Hippocampal formation (tissue), 2 donors: ENCODE measurements at regions not wholly inside any gene's neighbourhood (a gene's known extent, or its start where the extent isn't known, plus 50 kb on each side); places are given as distances from the start of the nearest gene placed in this dataset.

Source experiments
- DNase-seq, 2 donors: peaks; one replicate each; lab custom pipeline; 2025; lab: John Stamatoyannopoulos, UW

DNA sequence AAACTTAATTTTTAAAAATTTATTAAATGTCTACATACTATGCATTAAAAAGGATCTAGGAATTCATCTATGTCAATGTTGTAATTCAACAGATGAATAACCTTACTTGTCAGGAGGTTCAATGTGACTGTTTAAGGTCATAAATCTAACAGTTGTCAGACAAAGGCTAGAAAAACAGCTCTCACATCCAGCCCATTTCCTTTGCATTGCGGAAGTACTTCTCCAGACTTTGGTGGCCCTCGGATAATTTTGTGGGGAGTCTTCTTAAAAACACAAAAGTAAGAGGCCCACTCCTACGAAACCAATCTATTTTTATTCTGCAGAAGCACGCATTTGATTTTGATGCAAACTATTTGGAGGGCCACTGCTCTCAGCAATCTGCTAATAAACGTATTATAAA, 122.6 kb upstream of the CHRM3 start:
- no peak for DNase-seq

DNA sequence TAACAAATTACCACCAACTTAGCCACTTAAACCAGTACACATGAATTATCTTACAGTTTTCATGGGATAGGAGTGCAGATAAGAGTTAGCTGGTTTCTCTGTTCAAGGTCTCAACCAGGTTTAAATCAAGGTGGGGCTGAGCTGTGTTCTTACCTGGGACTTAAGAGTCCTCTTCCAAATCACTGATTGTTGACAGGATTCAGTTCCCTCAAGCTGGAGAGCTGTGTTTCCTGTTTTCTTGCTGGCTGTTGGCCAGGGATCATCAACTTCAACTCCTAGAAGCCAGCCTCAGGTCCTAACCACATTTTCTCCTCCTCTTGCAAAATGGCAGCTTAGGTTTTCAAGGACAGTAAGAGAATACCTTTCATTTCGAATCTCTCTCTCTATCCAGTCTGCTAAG, 123.8 kb upstream of the CHRM3 start:
- no peak for DNase-seq

DNA sequence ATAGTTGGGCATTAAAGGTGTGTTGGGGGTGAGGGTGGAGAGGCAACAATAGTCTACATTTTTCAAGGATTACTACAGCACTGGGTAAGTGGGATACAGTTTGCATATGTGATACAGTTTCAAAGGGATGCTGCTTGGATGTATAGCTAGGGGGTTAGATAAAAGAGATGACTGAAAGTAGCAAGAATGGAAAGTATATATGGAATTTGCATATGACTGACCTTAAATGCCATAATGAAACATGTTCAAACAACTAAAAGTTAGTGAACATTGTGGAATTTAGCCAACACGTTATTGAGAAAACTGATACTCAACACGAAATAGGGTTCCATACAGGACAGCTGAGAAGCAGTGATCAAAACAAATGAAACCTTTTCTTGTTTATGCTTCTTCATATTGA, 124.8 kb upstream of the CHRM3 start:
- DNase-seq = no peak

DNA sequence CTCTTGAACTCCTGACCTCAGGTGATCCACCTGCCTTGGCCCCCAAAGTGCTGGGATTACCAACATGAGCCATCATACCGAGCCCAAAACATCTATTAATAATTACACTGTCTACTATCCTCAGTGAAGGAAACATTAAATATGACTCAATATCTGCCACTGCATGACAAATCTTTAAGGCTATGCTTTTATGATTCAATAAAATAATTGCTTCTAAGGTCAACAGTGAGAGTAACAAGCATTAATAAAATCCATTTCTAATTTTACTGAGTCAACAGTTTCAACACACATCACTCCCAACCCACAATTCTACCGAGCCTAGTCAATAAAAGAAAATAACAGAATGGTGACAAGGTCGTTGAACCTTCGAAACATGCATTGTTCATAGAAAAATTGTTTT, 125.5 kb upstream of the CHRM3 start:
- DNase-seq = no peak

DNA sequence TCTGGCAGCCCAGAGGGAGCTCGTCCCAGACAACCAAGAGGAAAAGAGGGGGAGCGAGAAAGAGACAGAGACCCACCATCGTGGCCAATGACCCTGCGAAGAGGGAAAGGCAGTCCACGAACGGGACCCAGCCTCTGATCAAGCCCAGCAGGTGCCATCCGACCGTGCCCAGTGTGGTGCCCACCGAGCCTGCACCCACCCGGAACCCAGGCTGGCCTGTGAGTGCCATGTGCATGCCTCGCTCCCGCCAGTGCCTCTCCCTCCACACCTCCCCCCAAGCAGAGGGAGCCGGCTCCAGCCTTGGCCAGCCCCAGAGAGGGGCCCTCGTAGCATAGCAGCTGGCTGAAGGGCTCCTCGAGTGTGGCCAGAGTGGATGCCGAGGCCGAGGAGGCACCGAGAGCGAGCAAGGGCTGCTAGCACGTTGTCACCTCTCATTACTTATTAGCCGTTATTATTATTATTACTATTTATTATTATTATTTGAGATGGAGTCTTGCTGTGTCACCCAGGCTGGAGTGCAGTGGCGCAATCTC, 130.7 kb upstream of the CHRM3 start:
- no peak for DNase-seq

DNA sequence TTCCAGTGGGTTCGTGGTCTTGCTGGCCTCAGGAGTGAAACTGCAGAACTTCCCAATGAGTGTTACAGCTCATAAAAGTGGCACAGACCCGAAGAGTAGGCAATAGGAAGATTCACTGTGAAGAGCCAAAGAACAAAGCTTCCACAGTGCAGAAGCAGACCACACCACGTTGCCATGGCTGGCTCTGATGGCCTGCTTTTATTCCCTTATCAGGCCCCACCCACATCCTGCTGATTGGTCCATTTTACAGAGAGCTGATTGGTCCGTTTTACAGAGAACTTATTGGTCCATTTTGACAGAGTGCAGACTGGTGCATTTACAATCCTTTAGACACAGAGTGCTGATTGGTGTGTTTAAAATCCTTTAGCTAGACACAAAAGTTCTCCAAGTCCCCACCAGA, 131.4 kb upstream of the CHRM3 start:
- DNase-seq = no peak

DNA sequence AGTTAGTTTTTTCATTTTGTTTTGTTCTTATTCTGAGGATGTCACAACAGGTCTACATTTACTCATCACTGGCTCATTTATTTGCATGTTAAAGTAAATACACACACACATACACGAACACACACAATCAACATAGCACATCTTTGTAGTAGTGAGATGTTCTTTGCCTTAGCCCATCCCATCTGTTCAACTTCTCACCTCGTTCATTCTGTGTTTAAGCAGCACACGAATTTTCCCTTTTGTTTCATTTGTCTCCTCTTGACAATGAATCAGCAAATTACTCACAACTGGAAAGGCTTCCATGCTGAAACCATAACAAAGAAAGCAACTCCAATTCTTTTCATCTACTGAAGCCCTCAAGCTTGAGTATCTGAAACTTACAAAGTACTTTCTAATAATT, 133.3 kb upstream of the CHRM3 start:
- DNase-seq = no peak

DNA sequence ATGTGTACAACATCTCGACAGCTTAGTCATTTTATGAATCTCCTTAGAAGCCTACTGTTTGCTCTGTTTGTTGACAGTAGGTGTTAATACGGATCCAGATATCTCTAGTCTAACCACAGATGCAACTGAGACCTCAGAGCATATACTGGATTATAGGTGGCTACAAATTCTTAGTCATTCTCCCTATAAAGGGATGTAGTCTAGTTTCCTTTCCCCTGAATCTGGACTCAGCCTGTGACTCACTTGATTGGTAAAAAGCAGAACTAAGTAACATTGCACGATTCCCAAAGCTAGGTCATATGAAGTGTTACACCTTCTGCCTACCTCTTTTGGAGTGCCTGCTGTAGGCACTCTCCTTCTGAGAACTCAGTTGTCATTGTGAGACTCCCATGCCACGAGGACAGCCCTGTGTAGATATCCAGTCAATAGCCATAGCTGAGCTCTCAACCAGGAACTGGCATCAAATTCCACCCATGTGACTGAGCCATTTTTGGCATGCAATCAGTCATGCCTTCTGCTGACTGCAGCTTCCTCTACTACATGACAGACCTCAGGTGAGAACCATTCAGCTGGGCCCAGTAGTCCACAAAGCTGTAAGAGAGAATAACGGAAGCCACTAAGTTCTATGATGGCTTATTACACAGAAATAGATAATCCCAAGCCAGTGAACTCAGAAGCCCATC, 135.9 kb upstream of the CHRM3 start:
- no peak for DNase-seq

DNA sequence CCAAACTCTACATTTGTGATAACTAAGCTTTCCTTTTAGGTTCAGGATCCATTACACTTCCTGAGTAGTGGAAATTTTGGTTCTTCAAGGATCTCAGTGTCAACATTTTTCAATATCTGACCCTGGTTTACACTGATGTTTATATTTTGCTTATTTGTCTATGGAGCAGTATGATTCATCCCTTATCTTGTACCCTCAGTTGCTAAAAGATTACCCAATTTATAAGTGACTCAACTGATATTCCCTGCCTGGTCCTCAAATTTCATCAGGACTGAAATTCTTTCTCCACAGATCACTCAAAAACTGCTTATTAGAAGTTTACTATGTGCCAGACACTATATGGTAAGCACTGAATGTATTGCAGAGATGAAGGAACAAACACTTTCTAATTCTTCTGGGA, 139.1 kb upstream of the CHRM3 start:
- DNase-seq = no peak

DNA sequence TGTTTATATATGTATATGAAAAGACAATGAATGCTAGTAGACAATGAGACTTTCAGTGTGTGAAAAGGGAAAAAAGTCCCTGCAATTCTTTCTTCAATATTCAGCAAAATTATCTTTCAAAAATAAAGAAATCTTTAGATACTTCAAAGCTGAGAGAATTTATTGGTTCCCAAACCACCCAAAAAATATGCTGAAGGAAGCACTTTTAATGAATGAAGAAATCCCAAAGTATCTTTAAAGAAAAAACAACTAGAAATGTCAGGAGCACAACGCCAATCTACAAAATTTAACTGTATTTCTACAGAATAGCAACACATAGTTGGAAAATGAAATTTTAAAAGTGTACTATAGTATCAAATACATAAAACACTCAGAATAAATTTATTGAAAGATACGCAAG, 142.3 kb upstream of the CHRM3 start:
- DNase-seq = no peak

DNA sequence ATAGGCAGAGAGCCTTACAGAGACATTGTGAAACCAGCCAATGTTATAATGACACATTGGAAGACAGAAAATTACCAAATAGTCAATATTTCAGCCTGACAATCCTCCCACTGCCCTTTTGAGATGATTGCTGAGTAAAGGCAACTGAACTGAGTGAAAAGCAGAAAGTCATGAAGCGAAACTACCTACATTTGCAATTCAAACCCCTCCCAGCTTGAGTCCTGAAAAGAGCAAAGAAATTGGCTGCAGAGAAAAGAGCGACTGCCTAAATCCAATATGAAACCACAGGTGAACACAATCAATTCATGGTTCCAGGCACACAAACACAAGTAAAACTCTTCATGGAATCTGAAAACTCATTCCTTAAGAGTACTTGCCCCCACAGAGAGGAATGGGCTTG, 143.4 kb upstream of the CHRM3 start:
- DNase-seq = no peak

DNA sequence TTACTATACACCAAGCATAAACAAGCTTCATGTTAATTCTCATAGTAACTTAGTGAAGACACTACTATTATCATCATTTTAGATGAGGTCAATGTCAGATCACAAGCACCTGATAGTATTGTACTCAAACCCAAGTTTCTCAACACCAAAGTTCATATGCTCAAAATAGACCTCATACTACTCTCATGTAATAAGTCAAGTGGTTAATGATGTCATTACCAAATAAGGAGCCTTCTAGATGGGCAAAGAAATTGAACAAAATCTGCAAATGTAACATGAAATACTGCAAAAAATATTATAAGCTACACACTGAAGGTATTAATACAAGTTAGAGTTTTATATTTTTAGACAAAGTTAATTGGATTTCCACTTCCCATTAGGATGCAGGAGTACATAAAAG, 144.0 kb upstream of the CHRM3 start:
- DNase-seq = no peak

DNA sequence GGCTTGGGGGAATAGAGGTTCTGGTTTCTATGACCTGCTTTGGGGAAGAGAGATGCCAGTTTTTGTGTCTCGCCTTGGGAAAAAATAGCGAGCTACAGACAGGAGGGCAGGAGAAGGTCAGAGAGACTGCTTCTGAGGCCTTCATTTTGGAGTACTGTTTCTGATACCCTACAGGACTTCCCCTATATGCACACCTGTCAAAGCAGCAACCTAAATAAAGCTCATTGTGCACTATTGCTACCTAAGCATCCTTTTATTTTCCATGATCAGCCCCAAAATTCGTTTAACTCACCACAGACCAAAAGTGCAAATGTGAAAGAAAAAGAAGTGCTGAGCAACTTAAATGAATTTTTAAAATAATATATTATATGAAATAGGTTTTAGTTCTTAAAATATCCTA, 145.6 kb upstream of the CHRM3 start:
- DNase-seq = no peak

DNA sequence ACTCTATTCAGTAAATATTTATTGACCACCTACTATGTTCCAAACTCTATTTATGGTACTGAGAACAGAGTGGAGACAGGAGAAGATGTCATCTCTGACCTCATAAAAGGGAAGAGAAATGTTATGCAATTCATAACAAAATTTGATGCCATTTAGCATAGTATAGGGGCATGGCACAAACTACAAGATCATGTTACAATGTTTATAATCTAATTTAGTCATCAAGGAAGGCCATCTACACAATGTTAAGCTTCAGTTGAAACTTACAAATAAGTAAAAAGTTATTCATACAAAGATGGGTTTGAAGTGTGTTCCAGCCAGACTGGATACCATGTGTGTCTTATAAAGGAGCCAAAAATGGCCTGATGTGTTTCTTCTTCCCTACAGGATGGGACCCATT, 146.8 kb upstream of the CHRM3 start:
- DNase-seq = no peak

DNA sequence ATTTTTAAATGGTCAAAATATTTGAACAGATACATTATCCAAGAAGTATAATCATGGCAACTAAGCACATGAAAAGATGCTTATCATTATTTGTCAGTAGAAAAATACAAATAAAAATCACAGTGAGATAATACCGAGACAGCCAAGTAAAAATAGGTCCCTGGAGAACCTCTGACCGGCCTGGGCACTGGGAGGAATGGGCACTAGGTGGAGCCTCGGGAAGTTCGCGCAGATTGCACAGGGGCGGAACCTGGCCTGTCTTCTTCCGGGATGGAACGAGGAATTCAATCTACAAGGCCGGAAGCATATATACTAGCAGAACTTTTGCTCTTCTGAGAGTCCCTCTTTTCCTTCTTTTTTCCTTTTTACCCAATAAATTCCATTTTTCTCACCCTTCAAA, 148.5 kb upstream of the CHRM3 start:
- no peak for DNase-seq

DNA sequence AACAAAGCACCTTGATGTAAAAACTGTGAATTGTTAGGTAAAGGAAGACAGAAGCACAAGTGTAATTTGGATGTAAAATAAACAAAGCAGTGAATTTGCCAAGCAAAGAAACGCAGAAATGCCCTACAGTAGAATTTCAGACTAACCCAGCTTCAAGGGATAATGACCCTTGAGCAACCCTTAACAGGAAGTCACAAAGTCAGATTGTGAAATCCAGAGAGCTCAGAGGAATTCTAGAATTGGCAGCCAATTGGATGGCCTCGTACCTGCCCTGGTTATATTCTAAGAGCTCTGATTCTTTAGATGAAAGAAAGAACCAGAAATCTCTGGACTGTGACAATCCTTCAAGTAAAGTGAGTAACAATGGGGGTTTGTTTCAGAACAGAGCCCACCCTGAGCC, 152.7 kb upstream of the CHRM3 start:
- DNase-seq = no peak

DNA sequence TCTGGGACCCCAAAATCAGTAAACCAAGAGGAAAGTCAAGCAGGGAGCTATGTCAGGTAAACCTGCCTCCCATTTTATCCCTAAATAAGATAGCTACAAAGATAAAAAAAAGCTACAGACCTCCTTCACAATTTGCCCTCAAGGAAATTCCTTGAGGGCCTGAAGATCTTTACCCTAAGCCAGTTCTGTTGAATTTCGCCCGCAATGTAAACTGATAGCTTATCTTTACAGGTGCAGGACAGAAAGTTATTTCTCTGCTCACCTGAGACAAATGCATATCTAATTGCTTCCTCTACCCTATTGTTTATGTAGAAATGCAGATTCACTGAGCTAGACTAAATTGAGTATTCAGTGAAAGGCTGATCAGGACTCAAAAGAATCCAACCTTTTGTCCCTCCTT, 153.4 kb upstream of the CHRM3 start:
- no peak for DNase-seq

DNA sequence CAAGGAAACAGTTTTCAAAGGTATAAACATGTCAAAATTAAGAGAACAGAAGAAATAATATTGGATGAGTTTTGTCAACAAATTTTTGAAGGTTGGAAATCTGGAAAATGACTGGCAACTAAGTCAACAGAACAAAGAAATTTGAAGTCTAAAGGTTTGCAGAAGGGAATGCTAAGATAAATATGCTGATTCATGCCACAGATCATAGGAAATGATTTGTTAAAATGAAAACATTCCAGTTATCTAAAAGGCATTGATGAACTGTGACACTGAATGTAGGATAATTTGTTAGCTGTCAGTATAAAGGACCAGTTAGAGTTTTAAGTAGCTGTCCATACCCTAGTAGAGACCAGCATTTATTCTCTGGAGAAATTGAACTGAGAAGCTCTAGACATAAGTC, 157.9 kb upstream of the CHRM3 start:
- DNase-seq = no peak

DNA sequence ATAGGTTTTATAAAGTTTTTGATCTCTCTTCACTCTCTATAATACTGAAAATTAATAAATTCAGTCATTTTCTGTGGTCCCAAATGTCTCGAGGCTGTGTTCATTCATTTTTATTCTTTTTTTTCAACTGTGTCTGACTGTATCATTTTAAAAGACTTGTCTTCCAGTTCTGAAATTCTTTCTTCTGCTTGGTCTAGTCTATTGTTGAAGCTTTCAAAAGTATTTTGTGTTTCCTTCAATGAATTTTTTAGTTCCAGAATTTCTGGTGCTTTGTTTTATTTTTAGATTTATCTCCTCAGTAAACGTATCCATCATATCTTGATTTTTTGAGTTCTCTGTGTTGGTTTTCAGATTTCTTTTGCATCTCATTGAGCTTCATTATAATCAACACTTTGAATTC, 161.0 kb upstream of the CHRM3 start:
- no peak for DNase-seq

DNA sequence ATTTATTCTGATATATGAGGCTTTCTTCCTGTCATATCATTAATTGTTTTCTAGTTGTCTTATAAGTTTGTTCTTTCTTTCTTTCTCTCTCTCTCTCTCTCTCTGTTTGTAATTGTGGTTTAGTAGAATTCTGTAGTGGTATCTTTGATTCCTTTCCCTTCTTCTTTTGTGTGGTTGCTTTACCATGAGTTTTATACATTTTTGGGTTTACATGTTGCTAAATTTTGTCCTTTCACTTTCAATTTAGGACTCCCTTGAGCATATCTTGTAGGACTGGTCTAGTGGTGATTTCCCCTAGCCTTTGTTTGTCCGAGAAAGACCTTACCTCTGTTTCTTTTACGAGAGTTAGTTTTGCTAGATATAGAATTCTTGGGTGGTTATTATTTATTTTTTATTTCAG, 162.3 kb upstream of the CHRM3 start:
- DNase-seq = no peak

DNA sequence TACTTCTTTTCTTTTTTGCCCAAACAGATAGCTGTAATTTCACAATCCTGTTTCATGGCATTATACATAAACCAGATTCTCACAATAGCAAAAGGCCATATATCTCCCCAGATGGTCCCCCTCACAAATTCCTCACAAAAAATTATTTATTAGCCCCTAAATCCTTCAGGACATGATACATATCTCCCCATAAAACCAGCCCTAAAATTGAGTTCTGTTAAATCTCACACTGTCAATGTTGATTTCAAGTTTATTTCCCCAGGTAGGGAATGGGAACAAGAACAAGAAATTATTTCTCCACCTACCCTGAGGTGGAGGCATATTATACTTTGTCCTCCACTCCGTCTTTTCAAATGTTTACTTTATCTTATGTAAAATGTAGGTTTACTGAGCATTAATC, 163.4 kb upstream of the CHRM3 start:
- no peak for DNase-seq

DNA sequence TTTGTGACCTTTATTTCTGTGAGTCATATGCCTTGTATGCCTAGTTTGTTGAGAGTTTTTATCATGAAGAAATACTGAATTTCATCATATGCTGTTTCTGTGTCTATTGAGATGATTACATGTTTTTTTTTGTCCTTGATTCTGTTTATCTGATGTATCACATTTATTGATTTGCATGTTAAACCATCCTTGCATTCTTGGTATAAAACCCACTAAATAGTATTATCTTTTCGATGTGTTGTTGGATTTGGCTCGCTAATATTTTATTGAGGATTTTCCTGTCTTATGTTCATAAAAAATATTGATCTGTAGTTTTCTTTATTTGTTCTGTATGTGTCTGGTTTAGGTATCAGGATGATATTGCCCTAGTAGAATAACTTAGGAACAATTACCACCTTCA, 164.7 kb upstream of the CHRM3 start:
- no peak for DNase-seq

DNA sequence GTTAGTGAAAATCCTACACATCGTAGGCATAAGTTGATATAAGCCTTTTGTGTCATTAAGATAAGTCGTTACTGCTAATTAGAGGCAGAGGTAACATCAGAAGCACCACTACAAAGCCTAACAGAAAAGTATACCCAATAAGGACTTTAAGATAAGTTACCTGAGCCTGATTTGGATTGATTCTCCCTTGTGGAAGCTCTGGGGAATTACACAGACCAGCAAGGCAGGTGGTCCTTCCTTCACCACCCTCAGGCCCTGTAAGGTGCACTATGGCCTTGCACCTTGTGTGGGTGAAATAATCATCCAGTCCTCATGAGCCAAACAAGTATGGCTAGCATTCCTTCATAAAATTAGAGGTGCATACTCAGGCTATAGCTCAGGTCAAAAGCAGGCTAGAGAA, 166.7 kb upstream of the CHRM3 start:
- no peak for DNase-seq

DNA sequence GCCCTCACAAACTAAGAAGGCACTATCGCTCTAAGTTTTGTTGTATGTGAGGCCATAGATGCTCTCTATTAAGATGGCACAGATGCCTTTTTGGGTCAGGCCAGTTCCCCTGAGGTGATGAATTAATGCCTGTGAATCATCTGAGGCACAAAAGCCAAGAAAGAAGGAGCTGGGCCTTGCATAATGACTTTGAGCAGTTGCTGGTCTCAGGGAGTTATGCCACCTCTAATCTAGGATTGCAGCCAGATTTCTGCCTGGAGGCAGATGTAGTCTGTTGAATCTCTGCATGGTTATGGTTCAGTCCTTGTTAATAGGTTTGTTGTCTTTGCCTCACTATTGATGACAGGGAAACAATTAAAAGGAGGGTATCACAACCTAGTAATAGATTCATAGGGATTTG, 168.1 kb upstream of the CHRM3 start:
- no peak for DNase-seq

DNA sequence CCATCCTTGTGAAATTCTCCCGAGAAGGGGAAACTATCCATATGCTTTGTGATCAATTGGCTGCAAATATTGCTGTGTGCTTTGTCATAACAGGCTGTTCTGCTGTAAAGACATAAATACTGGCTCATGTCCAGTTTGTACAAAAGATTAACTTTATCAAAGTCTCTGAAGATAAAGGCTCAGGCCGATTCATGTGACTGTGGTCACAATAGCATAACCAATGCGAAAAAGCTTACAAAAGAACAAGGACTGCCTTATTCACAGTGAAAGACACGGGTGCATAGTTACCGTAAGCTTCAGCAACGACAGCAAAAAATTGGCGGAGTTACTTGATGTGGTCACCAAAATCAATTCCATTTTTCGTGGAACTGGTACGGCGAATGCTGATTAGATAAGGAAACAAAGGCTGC, 173.6 kb upstream of the CHRM3 start:
- DNase-seq = no peak
